GM19372 (cell line): ENCODE measurements at regions not wholly inside any gene's neighbourhood (a gene's known extent, or its start where the extent isn't known, plus 50 kb on each side); places are given as distances from the start of the nearest gene placed in this dataset.

ENCODE experiments used
- ATAC-seq: cut with Tn5 transposase; IDR thresholded peaks from one replicate; pipeline ENCODE4 v1.9.1; 2021; ENCODE audit warnings: mild to moderate bottlenecking, low read depth, moderate library complexity; ENCODE audit not compliant: unreplicated experiment

GRCh38 chr1:8171751-8172464 is 145.8 kb upstream of the ERRFI1 start:
- no peak for ATAC-seq

DNA sequence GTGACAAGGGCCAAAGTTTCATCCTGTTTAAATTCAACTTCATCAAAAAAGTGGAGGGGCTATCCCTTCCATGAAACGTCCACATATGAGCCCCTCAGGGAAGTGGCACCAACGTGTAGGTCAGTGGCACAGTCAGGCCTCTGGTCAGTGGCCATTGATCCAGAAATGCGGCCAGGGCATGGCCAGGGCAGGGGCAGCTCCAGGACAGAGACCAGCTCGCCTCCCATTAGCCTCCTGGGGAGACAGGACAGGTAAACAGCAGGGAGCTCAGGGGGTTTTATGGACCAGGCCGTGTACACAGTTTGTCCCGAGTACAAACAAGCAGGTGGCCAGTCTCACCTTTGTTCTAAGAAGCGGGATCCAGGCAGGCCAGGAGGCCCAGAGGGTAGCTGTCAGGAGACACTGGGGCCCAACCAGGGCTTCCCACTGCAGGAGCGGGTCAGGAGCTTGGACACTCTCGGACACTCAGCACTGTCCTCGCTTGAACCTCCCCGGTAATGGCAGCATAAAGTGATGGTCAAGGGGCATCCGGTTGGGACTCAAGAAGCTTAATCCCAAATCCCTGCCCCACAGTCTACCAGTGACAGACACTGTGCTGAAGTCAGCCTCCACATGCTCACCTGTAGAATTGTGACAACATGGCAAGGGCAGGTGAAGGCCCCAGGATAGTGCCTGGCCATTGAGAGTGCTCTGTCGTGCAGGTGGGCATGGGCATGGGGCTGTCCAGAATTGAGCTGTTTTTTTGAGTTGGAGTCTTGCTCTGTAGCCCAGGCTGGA is 144.1 kb upstream of the ERRFI1 start:
- ATAC-seq: no peak

GRCh38 chr1:8169364-8170058 is 143.4 kb upstream of the ERRFI1 start:
- no peak for ATAC-seq

- ATAC-seq: no peak
These were observed 141.8 kb upstream of the ERRFI1 start for GRCh38 chr1:8167936-8168335.

DNA sequence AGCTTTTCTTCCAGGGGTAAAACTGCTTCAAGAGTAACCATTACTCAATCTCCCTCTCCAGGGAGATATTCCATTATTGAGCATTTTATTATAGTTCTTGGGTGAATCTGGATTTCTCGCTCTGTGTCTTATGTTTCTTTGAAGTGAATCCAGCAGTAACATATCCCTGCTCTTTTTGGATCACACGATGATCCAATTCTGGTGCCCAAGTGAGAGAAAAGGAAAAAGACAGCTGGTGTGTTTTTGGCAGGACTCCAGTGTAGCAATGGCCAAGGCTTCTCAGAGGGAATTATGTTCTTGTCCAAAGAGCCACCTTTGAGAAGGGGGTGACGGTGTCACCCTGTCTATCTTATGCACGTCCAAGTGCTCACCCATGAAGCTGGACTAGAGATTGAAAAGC is 140.3 kb upstream of the ERRFI1 start:
- ATAC-seq: no peak

DNA sequence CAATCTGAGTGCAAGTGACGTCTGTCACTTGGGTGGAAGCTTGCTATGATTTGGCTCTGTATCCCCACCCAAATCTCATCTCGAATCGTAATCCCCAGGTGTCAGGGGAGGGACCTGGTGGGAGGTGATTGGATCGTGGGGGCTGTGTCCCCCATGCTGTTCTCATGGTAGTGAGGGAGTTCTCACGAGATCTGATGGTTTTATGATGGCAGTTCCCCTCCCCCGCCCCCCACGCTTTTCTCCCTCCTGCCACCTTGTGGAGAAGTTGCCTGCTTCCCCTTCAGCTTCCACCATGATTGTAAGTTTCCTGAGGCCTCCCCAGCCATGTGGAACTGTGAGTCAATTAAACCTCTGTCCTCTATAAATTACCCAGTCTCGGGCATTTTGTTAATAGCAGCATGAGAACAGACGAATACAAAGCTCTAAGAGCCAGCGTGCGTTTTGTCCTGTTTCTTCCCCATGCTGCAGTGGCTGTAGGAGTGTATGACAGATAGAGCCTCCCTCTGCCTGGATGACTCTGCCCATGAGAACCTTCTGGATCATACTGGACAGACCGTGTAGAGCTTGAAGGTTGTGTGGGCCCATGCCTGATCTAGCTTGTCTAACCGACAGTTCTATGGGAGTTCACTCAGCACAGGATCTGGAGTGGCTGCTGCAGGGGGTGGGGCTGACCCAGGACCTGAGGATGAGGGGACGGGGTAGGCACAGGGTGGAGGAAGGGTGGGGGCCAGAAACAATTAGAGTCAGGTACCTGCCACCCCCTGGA is 139.7 kb upstream of the ERRFI1 start:
- no peak for ATAC-seq

DNA sequence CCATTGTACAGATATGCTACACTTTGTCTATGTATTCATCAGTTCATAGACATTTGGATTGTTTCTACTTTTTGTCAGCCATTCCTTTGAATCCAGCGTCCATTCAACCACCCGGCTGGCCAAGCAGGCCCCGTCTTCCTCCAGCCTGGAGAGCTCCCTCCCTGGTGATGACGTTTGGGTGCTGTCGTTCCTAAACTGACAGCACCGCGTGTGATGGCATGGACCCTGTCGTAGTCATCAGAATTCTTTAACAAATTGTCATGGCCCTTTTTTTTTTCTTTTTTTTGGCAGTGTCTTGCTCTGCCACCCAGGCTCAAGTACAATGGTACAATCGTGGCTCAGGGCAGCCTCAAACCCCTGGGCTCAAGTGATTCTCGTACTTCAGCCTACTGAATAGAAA is 138.6 kb upstream of the ERRFI1 start:
- no peak for ATAC-seq

GRCh38 chr1:8163039-8163438 is 136.9 kb upstream of the ERRFI1 start:
- ATAC-seq: no peak

DNA sequence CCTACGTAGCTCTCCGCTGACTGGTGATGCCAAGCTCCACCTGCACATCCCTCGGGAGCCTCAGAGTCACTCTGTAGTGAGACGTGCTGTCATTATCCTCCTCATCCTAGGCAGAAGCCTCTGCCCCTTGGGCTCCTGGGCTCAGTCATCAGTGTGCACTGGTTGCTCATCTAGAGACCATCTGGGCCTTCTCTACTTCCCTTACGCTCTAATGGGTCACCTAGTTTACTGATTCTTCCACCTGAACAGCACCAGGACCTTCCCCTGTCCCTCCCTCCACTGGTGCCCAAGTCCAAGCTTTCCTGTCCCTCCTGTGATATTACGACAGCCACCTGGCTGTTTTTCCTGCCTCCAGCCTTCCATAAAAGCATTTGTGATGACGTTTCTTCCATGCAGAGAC is 136.1 kb upstream of the ERRFI1 start:
- ATAC-seq: no peak

- no peak for ATAC-seq
These were observed 135.5 kb upstream of the ERRFI1 start for GRCh38 chr1:8161546-8162105.

GRCh38 chr1:8159470-8160024 is 133.4 kb upstream of the ERRFI1 start:
- no peak for ATAC-seq

DNA sequence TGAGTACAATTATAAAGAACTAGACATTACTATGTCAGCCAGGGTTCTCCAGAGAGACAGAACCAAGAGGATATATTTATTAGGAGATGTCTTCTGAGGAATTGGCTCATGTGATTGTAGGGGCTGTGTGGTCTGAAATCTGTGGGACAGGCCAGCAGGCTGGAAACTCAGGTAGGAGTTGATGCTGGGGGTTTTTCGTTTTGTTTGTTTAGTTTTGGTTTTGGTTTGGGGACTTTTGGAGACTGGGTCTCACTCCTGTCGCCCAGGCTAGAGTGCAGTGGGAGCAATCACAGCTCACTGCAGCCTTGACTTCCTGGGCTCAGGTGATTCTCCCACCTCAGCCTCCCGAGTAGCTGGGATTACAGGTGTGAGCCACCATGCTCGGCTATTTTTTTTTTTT is 132.9 kb upstream of the ERRFI1 start:
- ATAC-seq: no peak

GRCh38 chr1:8157765-8158164 is 131.7 kb upstream of the ERRFI1 start:
- ATAC-seq: no peak

DNA sequence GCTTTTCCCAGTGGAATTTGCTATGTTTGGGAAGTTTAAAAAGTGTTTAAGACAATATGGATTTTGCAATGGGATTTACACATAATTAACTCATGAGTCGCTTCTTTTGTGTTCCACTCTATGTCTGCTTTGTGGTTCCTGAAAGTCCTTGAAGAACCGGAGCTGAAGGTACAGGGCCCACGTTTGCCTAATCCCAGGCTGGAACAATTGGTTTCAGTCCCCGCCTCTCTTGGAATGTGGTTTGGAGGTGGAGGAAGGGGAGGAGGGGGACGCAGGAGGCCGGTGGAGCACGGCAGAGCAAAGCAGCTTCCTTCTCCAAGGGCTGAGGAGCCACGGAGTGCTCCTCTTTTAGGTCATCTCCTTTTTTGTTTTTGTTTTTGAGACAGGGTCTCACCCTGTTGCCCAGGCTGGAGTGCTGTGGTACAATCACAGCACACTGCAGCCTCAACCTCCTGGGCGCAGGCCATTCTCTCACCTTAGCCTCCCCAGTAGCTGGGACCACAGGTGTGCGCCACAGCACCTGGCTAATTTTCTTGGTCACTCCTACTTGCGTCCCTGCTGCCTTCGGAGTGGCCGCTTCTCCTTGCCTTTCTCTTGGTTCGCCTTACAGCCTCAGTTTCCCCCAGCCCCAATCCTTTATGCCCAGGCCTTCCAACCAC is 129.5 kb upstream of the ERRFI1 start:
- ATAC-seq: no peak

GRCh38 chr1:8154621-8155052 is 128.5 kb upstream of the ERRFI1 start:
- ATAC-seq: no peak

GRCh38 chr1:8153961-8154360 is 127.9 kb upstream of the ERRFI1 start:
- no peak for ATAC-seq

DNA sequence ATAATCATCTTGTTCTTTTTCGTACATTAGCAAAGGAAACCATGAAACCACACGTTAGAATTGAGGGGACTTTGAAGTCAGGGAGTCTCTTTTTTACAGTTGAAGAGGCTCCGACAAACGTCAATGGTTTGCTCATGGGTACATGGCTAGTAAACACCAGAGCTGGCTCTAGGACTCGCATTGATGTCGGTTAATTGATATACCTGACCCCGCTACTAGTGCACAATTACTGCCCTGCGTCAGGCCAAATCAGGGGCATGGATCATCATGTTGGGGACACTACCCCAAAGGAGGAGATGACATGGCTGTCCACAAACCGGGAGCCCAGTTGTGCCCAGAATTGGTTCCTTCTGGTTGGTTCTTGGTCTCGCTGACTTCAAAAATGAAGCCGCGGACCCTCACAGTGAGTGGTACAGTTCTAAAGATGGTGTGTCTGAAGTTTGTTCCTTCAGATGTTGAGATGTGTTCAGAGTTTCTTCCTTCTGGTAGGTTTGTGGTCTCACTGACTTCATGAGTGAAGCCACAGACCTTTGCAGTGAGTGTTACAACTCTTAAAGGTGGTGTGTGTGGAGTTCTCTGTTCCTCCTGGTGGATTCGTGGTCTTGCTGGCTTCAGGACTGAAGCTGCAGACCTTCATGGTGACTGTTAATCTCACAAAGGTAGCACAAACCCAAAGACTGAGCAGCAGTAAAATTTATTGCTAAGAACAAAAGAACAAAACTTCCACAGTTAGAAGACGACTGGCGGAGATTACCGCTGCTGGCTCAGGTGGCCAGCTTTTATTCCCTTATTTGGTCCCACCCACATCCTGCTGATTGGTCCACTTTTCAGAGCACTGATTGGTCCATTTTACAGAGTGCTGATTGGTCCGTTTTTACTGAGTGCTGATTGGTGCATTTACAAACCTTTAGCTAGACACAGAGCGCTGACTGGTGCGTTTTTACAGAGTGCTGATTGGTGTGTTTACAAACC is 126.9 kb upstream of the ERRFI1 start:
- ATAC-seq: no peak

- no peak for ATAC-seq
These were observed 125.5 kb upstream of the ERRFI1 start for GRCh38 chr1:8151647-8152046.
